B cell (primary cell): ENCODE measurements at regions not wholly inside any gene's neighbourhood (a gene's known extent, or its start where the extent isn't known, plus 50 kb on each side); places are given as distances from the start of the nearest gene placed in this dataset.
"Not testable (repeated sequence)": the region's sequence is repeated elsewhere in the genome, so short reads cannot be mapped to it uniquely, and the experiment has no call there.

Source experiments
- ATAC-seq: fragments of 200-7000 bp; cut with Tn5 transposase; one replicate; pipeline ENCODE4 v1.10.0; 2021; ENCODE audit warnings: low read depth, mild to moderate bottlenecking, moderate number of reproducible peaks, moderate library complexity
- CTCF ChIA-PET: fragments of 350-600 bp; sonication (Branson Sonifier 250); formaldehyde crosslinking; loops from one replicate; lab custom pipeline; 2021; ENCODE audit warnings: antibody characterized with exemption, inconsistent platforms; lab: Charles Lee
- POLR2A ChIA-PET: fragments of 350-600 bp; sonication (Branson Sonifier 250); formaldehyde crosslinking; loops from one replicate; lab custom pipeline; 2021; ENCODE audit warnings: antibody characterized with exemption; lab: Charles Lee
- DNase-seq: peaks from one replicate; pipeline ENCODE4 v3.0.0; 2013
- H2AFZ ChIP-seq: 2 replicates; pipeline ENCODE4 v1.6.1; 2012; ENCODE audit warnings: mild to moderate bottlenecking, low read depth, low read length; ENCODE audit not compliant: insufficient read depth, poor library complexity, severe bottlenecking
- H3K27ac ChIP-seq, 2 donors: 1 replicate in 1 of 2; 2 replicates in 1 of 2; pipeline ENCODE4 v1.5.1; 2012 to 2013; ENCODE audit warnings: low read length in 2 of 2, mild to moderate bottlenecking in 2 of 2, moderate library complexity in 1 of 2
- H3K27me3 ChIP-seq, 4 experiments: fragments of 200-600 bp in 1 of 4; sonication (generic) in 1 of 4; replicated peaks in 1 of 4; 1 replicate in 2 of 4; 2 replicates in 2 of 4; pipeline versions ENCODE4 v1.6.1 to v1.7.0; 2013 to 2016; ENCODE audit warnings: low read length in 3 of 4, mild to moderate bottlenecking in 2 of 4, mixed read lengths in 1 of 4, moderate library complexity in 1 of 4; ENCODE audit not compliant: insufficient read depth in 4 of 4, control insufficient read depth in 3 of 4; ENCODE audit errors: control extremely low read depth in 1 of 4
- H3K36me3 ChIP-seq, 2 experiments: replicated peaks in 1 of 2; 1 replicate in 1 of 2; 2 replicates in 1 of 2; pipeline versions ENCODE4 v1.6.1 to v1.7.1; 2013; ENCODE audit warnings: low read length in 1 of 2; ENCODE audit not compliant: insufficient read depth in 2 of 2, control insufficient read depth in 1 of 2; ENCODE audit errors: control extremely low read depth in 1 of 2, extremely low read depth in 1 of 2
- H3K4me1 ChIP-seq, 2 donors: fragments of 200-600 bp in 1 of 2; sonication (generic) in 1 of 2; 1 replicate in 1 of 2; 2 replicates in 1 of 2; pipeline versions ENCODE4 v1.5.1 to v1.6.1; 2013 to 2017; ENCODE audit warnings: low read length in 2 of 2; ENCODE audit not compliant: control insufficient read depth in 2 of 2, insufficient read depth in 2 of 2
- H3K4me2 ChIP-seq: replicated peaks from 2 replicates; pipeline ENCODE3; 2012; ENCODE audit warnings: mild to moderate bottlenecking, low read depth, low read length; ENCODE audit not compliant: poor library complexity, severe bottlenecking
- H3K4me3 ChIP-seq, 5 experiments: fragments of 200-600 bp in 1 of 5; sonication (generic) in 1 of 5; 1 replicate in 3 of 5; 2 replicates in 2 of 5; pipeline versions ENCODE4 v1.5.1 to v1.7.0; 2011 to 2016; ENCODE audit warnings: low read length in 4 of 5, mild to moderate bottlenecking in 4 of 5, low read depth in 2 of 5, control low read depth in 1 of 5, moderate library complexity in 1 of 5; ENCODE audit not compliant: insufficient read depth in 1 of 5; ENCODE audit errors: control extremely low read depth in 1 of 5, extremely low read depth in 1 of 5
- H3K79me2 ChIP-seq: fragments of 200-600 bp; sonication (generic); one replicate; pipeline ENCODE4 v1.6.0; 2016; ENCODE audit warnings: low read length; ENCODE audit not compliant: control insufficient read depth, insufficient read depth
- H3K9ac ChIP-seq: fragments of 200-600 bp; sonication (generic); 2 replicates; pipeline ENCODE4 v1.6.1; 2017; ENCODE audit warnings: mild to moderate bottlenecking, low read length, moderate library complexity
- H3K9me3 ChIP-seq, 3 donors: one replicate each; pipeline versions ENCODE4 v1.6.1 to v1.7.1; 2013; ENCODE audit warnings: low read length in 2 of 3; ENCODE audit not compliant: control insufficient read depth in 2 of 3, insufficient read depth in 1 of 3; ENCODE audit errors: control extremely low read depth in 1 of 3
- H4K20me1 ChIP-seq: 2 replicates; pipeline ENCODE4 v1.6.0; 2012; ENCODE audit warnings: mild to moderate bottlenecking, low read length; ENCODE audit not compliant: insufficient read depth, control insufficient read depth, poor library complexity, severe bottlenecking
- H3K27ac Mint-ChIP-seq: one replicate; pipeline ENCODE4 v1.8.0; 2021; ENCODE audit warnings: mixed read lengths
- H3K27me3 Mint-ChIP-seq: one replicate; pipeline ENCODE4 v1.8.0; 2021; ENCODE audit warnings: mixed read lengths
- H3K4me1 Mint-ChIP-seq: one replicate; pipeline ENCODE4 v1.8.0; 2021; ENCODE audit warnings: mixed read lengths
- H3K4me3 Mint-ChIP-seq: one replicate; pipeline ENCODE4 v1.8.0; 2021; ENCODE audit warnings: mixed read lengths
- H3K9me3 Mint-ChIP-seq: one replicate; pipeline ENCODE4 v1.8.0; 2022; ENCODE audit warnings: mixed read lengths; ENCODE audit not compliant: insufficient read depth
- EZH2 ChIP-seq: IDR thresholded peaks from 2 replicates; pipeline ENCODE4 v1.6.1; 2012; ENCODE audit warnings: borderline replicate concordance, low read depth, mild to moderate bottlenecking, moderate library complexity, low read length; ENCODE audit not compliant: insufficient read depth, poor library complexity, severe bottlenecking
- WGBS: methylation state at CpG from one replicate; pipeline ENCODE4 v1.1.5; 2013; ENCODE audit warnings: missing lambda C conversion rate; ENCODE audit not compliant: insufficient coverage; 5-methylcytosine and 5-hydroxymethylcytosine counted together
- intact Hi-C: fragments of 100-400 bp; cut with micrococcal nuclease; formaldehyde crosslinking; loops from one replicate; pipeline ENCODE4 v1.10.0; 2022
- TF ChIP-seq, protein P1 (sequence below): fragments of 200-600 bp; IDR thresholded peaks from one replicate; pipeline ENCODE4 v1.8.0; 2022; ENCODE audit warnings: antibody characterized with exemption, mild to moderate bottlenecking

- WGBS = 91% methylated on average over 3 of the region's 7 CpGs
- Histone ChIP-seq H3K9ac (no peak overlapping the region), H2AFZ (no peak overlapping the region), H3K4me2 (no peak overlapping the region), H3K4me1 (no peaks in the 10 kb centered on the region), H3K27me3 (no peaks in the 10 kb centered on the region), H3K36me3 (no peaks in the 10 kb centered on the region), H3K27ac (no peak overlapping the region), H3K9me3 (peaks cover 0 to 31% (median 3%) of the 10 kb centered on the region in 3 donors), H3K4me3 (no peak overlapping the region), H3K79me2 (no peaks in the 10 kb centered on the region), H4K20me1 (no peaks in the 10 kb centered on the region)
- no peak for ATAC-seq
- no peak overlapping the region for H3K27ac Mint-ChIP-seq
- no peaks in the 10 kb centered on the region for H3K27me3 Mint-ChIP-seq
- H3K4me3 Mint-ChIP-seq = no peak overlapping the region
- DNase-seq = no peak
- intact Hi-C loops = no loop called here
- H3K9me3 Mint-ChIP-seq = peaks cover 4% of the 10 kb centered on the region
- TF ChIP-seq, protein P1, sequence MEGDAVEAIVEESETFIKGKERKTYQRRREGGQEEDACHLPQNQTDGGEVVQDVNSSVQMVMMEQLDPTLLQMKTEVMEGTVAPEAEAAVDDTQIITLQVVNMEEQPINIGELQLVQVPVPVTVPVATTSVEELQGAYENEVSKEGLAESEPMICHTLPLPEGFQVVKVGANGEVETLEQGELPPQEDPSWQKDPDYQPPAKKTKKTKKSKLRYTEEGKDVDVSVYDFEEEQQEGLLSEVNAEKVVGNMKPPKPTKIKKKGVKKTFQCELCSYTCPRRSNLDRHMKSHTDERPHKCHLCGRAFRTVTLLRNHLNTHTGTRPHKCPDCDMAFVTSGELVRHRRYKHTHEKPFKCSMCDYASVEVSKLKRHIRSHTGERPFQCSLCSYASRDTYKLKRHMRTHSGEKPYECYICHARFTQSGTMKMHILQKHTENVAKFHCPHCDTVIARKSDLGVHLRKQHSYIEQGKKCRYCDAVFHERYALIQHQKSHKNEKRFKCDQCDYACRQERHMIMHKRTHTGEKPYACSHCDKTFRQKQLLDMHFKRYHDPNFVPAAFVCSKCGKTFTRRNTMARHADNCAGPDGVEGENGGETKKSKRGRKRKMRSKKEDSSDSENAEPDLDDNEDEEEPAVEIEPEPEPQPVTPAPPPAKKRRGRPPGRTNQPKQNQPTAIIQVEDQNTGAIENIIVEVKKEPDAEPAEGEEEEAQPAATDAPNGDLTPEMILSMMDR = no peak
- TF ChIP-seq EZH2 = no peak
- ChIA-PET CTCF (no interaction called here), POLR2A (no interaction called here)
- no peaks in the 10 kb centered on the region for H3K4me1 Mint-ChIP-seq
These were observed 106.2 kb downstream of the TUBA3C start for GRCh38 chr13:19075418-19075817.

GRCh38 chr13:19074519-19074918 lies 107.1 kb downstream of the TUBA3C start:
- Histone ChIP-seq H3K27ac (no peak overlapping the region), H3K27me3 (no peaks in the 10 kb centered on the region), H2AFZ (no peak overlapping the region), H3K4me3 (no peak overlapping the region), H3K4me1 (no peaks in the 10 kb centered on the region), H3K4me2 (no peak overlapping the region), H3K9me3 (peaks cover 0 to 36% (median 3%) of the 10 kb centered on the region in 3 donors), H3K36me3 (no peaks in the 10 kb centered on the region), H4K20me1 (no peaks in the 10 kb centered on the region), H3K9ac (no peak overlapping the region), H3K79me2 (no peaks in the 10 kb centered on the region)
- peaks cover 4% of the 10 kb centered on the region for H3K9me3 Mint-ChIP-seq
- DNase-seq = no peak
- no peak overlapping the region for H3K4me3 Mint-ChIP-seq
- no peak for ATAC-seq
- intact Hi-C loops = no loop called here
- TF ChIP-seq EZH2 = no peak
- TF ChIP-seq, protein P1 = no peak
- ChIA-PET CTCF (no interaction called here), POLR2A (no interaction called here)
- H3K4me1 Mint-ChIP-seq = no peaks in the 10 kb centered on the region
- 92% methylated on average over 8 of the region's 8 CpGs for WGBS
- H3K27me3 Mint-ChIP-seq = no peaks in the 10 kb centered on the region
- no peak overlapping the region for H3K27ac Mint-ChIP-seq

GRCh38 chr13:19074106-19074505 lies 107.5 kb downstream of the TUBA3C start:
- H4K20me1 ChIP-seq, H3K27me3 ChIP-seq, POLR2A ChIA-PET, intact Hi-C loops, CTCF ChIA-PET, H3K4me1 Mint-ChIP-seq, H3K9me3 Mint-ChIP-seq, H3K27me3 Mint-ChIP-seq, H3K27ac ChIP-seq, H2AFZ ChIP-seq, H3K4me3 Mint-ChIP-seq, H3K27ac Mint-ChIP-seq, H3K4me1 ChIP-seq, DNase-seq, H3K4me3 ChIP-seq, H3K4me2 ChIP-seq, H3K9ac ChIP-seq, H3K36me3 ChIP-seq, ATAC-seq, H3K79me2 ChIP-seq: not testable (repeated sequence)
- WGBS = 89% methylated on average over 4 of the region's 6 CpGs
- H3K9me3 ChIP-seq = peaks cover 0 to 36% (median 1%) of the 10 kb centered on the region in 3 donors
